Keratinocyte (primary cell): ENCODE measurements at regions not wholly inside any gene's neighbourhood (a gene's known extent, or its start where the extent isn't known, plus 50 kb on each side); places are given as distances from the start of the nearest gene placed in this dataset.

ENCODE experiments used
- CTCF ChIP-seq, 3 experiments: IDR thresholded peaks in 1 of 3; conservative IDR thresholded peaks in 1 of 3; optimal IDR thresholded peaks in 1 of 3; 2 replicates in 2 of 3; 3 replicates in 1 of 3; pipeline versions ENCODE3 to v1.5.1; 2011; ENCODE audit warnings: low read length in 3 of 3, mild to moderate bottlenecking in 3 of 3, moderate library complexity in 2 of 3, control low read depth in 1 of 3, inconsistent platforms in 1 of 3; ENCODE audit not compliant: insufficient read depth in 2 of 3; ENCODE audit errors: extremely low read depth in 1 of 3
- EZH2 ChIP-seq: IDR thresholded peaks from one replicate; pipeline ENCODE4 v1.6.1; 2012; ENCODE audit warnings: inconsistent platforms, mild to moderate bottlenecking, low read length, moderate library complexity

- TF ChIP-seq CTCF (optimal IDR thresholded peaks at IDR 0.05 in 1 of 3, IDR thresholded peaks at IDR 0.05 in 1 of 3, conservative IDR thresholded peaks at IDR 0.05 in 1 of 3; ENCODE audit: extremely low read depth in 1 of 3, insufficient read depth in 2 of 3, low read length in 3 of 3) (no peak), EZH2 (no peak)
Measured at GRCh38 chr4:166658585-166658984, 575.7 kb downstream of the SPOCK3 start.
